ENCODE measurements at regions not wholly inside any gene's neighbourhood (a gene's known extent, or its start where the extent isn't known, plus 50 kb on each side); places are given as distances from the start of the nearest gene placed in this dataset.
"Not testable (repeated sequence)": the region's sequence is repeated elsewhere in the genome, so short reads cannot be mapped to it uniquely, and the experiment has no call there.

GRCh38 chr2:13197248-13197647 lies 480.5 kb downstream of the TRIB2 start:
- DNase-seq, result no peak
- H3K4me3 Mint-ChIP-seq, result no peak overlapping the region
- no peaks in the 10 kb centered on the region for H3K27me3 Mint-ChIP-seq
- intact Hi-C loops (cut with micrococcal nuclease), result no loop called here
- no peak overlapping the region for H3K27ac Mint-ChIP-seq
- H3K9me3 Mint-ChIP-seq, result no peaks in the 10 kb centered on the region
- H3K36me3 Mint-ChIP-seq (ENCODE audit: low read depth), result no peaks in the 10 kb centered on the region
- no peaks in the 10 kb centered on the region for H3K4me1 Mint-ChIP-seq

- Mint-ChIP-seq H3K27ac (no peak overlapping the region), H3K4me3 (no peak overlapping the region), H3K36me3 (ENCODE audit: low read depth) (no peaks in the 10 kb centered on the region), H3K9me3 (no peaks in the 10 kb centered on the region), H3K27me3 (no peaks in the 10 kb centered on the region), H3K4me1 (no peaks in the 10 kb centered on the region)
- intact Hi-C loops (cut with micrococcal nuclease), result no loop called here
- DNase-seq, result no peak
These were observed 485.2 kb downstream of the TRIB2 start for GRCh38 chr2:13201924-13202323.

GRCh38 chr2:13212115-13212514 lies 495.4 kb downstream of the TRIB2 start:
- Mint-ChIP-seq H3K4me1 (no peaks in the 10 kb centered on the region), H3K4me3 (no peak overlapping the region), H3K36me3 (ENCODE audit: low read depth) (no peaks in the 10 kb centered on the region), H3K27ac (no peak overlapping the region), H3K27me3 (no peaks in the 10 kb centered on the region), H3K9me3 (no peaks in the 10 kb centered on the region)
- intact Hi-C loops (cut with micrococcal nuclease), result no loop called here
- no peak for DNase-seq

- DNase-seq, result no peak
- Mint-ChIP-seq H3K4me1 (no peaks in the 10 kb centered on the region), H3K27me3 (no peaks in the 10 kb centered on the region), H3K27ac (no peak overlapping the region), H3K9me3 (no peaks in the 10 kb centered on the region), H3K36me3 (ENCODE audit: low read depth) (no peaks in the 10 kb centered on the region), H3K4me3 (no peak overlapping the region)
- intact Hi-C loops (cut with micrococcal nuclease), result no loop called here
These were observed 501.5 kb downstream of the TRIB2 start for GRCh38 chr2:13218205-13218604.

GRCh38 chr2:13227578-13227977 lies 510.8 kb downstream of the TRIB2 start:
- no peaks in the 10 kb centered on the region for H3K9me3 Mint-ChIP-seq
- no peaks in the 10 kb centered on the region for H3K27me3 Mint-ChIP-seq
- H3K4me3 Mint-ChIP-seq, result no peak overlapping the region
- intact Hi-C loops (cut with micrococcal nuclease), result no loop called here
- H3K36me3 Mint-ChIP-seq (ENCODE audit: low read depth), result no peaks in the 10 kb centered on the region
- no peaks in the 10 kb centered on the region for H3K4me1 Mint-ChIP-seq
- DNase-seq, result no peak
- no peak overlapping the region for H3K27ac Mint-ChIP-seq

GRCh38 chr2:13230221-13230620 lies 513.5 kb downstream of the TRIB2 start:
- Mint-ChIP-seq H3K36me3 (ENCODE audit: low read depth) (no peaks in the 10 kb centered on the region), H3K27ac (no peak overlapping the region), H3K4me1 (no peaks in the 10 kb centered on the region), H3K4me3 (no peak overlapping the region), H3K27me3 (no peaks in the 10 kb centered on the region), H3K9me3 (no peaks in the 10 kb centered on the region)
- intact Hi-C loops (cut with micrococcal nuclease), result no loop called here
- no peak for DNase-seq

- H3K4me1 Mint-ChIP-seq, result no peaks in the 10 kb centered on the region
- DNase-seq, result no peak
- no peaks in the 10 kb centered on the region for H3K27me3 Mint-ChIP-seq
- intact Hi-C loops (cut with micrococcal nuclease), result no loop called here
- no peaks in the 10 kb centered on the region for H3K36me3 Mint-ChIP-seq (ENCODE audit: low read depth)
- no peaks in the 10 kb centered on the region for H3K9me3 Mint-ChIP-seq
- no peak overlapping the region for H3K4me3 Mint-ChIP-seq
- H3K27ac Mint-ChIP-seq, result no peak overlapping the region
These were observed 523.3 kb downstream of the TRIB2 start for GRCh38 chr2:13240061-13240460.

- Mint-ChIP-seq H3K9me3 (no peaks in the 10 kb centered on the region), H3K4me1 (no peaks in the 10 kb centered on the region), H3K36me3 (ENCODE audit: low read depth) (no peaks in the 10 kb centered on the region), H3K4me3 (no peak overlapping the region), H3K27ac (no peak overlapping the region), H3K27me3 (no peaks in the 10 kb centered on the region)
- no peak for DNase-seq
- intact Hi-C loops (cut with micrococcal nuclease), result no loop called here
These were observed 524.2 kb downstream of the TRIB2 start for GRCh38 chr2:13240789-13241487.

GRCh38 chr2:13252615-13253014 lies 535.9 kb downstream of the TRIB2 start:
- no peak overlapping the region for H3K27ac Mint-ChIP-seq
- H3K27me3 Mint-ChIP-seq, result no peaks in the 10 kb centered on the region
- DNase-seq, result no peak
- H3K4me3 Mint-ChIP-seq, result no peak overlapping the region
- no peaks in the 10 kb centered on the region for H3K36me3 Mint-ChIP-seq (ENCODE audit: low read depth)
- intact Hi-C loops (cut with micrococcal nuclease), result no loop called here
- no peaks in the 10 kb centered on the region for H3K4me1 Mint-ChIP-seq
- no peaks in the 10 kb centered on the region for H3K9me3 Mint-ChIP-seq

- no peak overlapping the region for H3K27ac Mint-ChIP-seq
- H3K9me3 Mint-ChIP-seq, result no peaks in the 10 kb centered on the region
- intact Hi-C loops (cut with micrococcal nuclease), result no loop called here
- H3K4me1 Mint-ChIP-seq, result no peaks in the 10 kb centered on the region
- no peaks in the 10 kb centered on the region for H3K27me3 Mint-ChIP-seq
- H3K36me3 Mint-ChIP-seq (ENCODE audit: low read depth), result no peaks in the 10 kb centered on the region
- DNase-seq, result no peak
- H3K4me3 Mint-ChIP-seq, result no peak overlapping the region
These were observed 538.7 kb downstream of the TRIB2 start for GRCh38 chr2:13255485-13255884.

GRCh38 chr2:13260402-13260801 lies 543.7 kb downstream of the TRIB2 start:
- Mint-ChIP-seq H3K36me3 (ENCODE audit: low read depth) (no peaks in the 10 kb centered on the region), H3K9me3 (no peaks in the 10 kb centered on the region), H3K4me3 (no peak overlapping the region), H3K27ac (no peak overlapping the region), H3K27me3 (no peaks in the 10 kb centered on the region), H3K4me1 (no peaks in the 10 kb centered on the region)
- no peak for DNase-seq
- intact Hi-C loops (cut with micrococcal nuclease), result no loop called here

GRCh38 chr2:13266166-13266565 lies 549.4 kb downstream of the TRIB2 start:
- H3K9me3 Mint-ChIP-seq, result no peaks in the 10 kb centered on the region
- no peak overlapping the region for H3K4me3 Mint-ChIP-seq
- no peaks in the 10 kb centered on the region for H3K4me1 Mint-ChIP-seq
- H3K27ac Mint-ChIP-seq, result no peak overlapping the region
- DNase-seq, result no peak
- H3K27me3 Mint-ChIP-seq, result no peaks in the 10 kb centered on the region
- no peaks in the 10 kb centered on the region for H3K36me3 Mint-ChIP-seq (ENCODE audit: low read depth)
- intact Hi-C loops (cut with micrococcal nuclease), result no loop called here

GRCh38 chr2:13284688-13285087 lies 568.0 kb downstream of the TRIB2 start:
- intact Hi-C loops (cut with micrococcal nuclease), result no loop called here
- no peaks in the 10 kb centered on the region for H3K27me3 Mint-ChIP-seq
- H3K9me3 Mint-ChIP-seq, result no peaks in the 10 kb centered on the region
- no peak for DNase-seq
- no peak overlapping the region for H3K27ac Mint-ChIP-seq
- H3K36me3 Mint-ChIP-seq (ENCODE audit: low read depth), result no peaks in the 10 kb centered on the region
- no peak overlapping the region for H3K4me3 Mint-ChIP-seq
- no peaks in the 10 kb centered on the region for H3K4me1 Mint-ChIP-seq

GRCh38 chr2:13289310-13289709 lies 572.6 kb downstream of the TRIB2 start:
- Mint-ChIP-seq H3K9me3 (no peaks in the 10 kb centered on the region), H3K36me3 (ENCODE audit: low read depth) (no peaks in the 10 kb centered on the region), H3K4me1 (no peaks in the 10 kb centered on the region), H3K27me3 (no peaks in the 10 kb centered on the region), H3K4me3 (no peak overlapping the region), H3K27ac (no peak overlapping the region)
- DNase-seq, result no peak
- intact Hi-C loops (cut with micrococcal nuclease), result no loop called here

GRCh38 chr2:13308478-13308805 lies 591.7 kb downstream of the TRIB2 start:
- H3K27ac Mint-ChIP-seq; H3K27me3 Mint-ChIP-seq; H3K4me1 Mint-ChIP-seq; intact Hi-C loops (cut with micrococcal nuclease); DNase-seq; H3K36me3 Mint-ChIP-seq (ENCODE audit: low read depth); H3K9me3 Mint-ChIP-seq; H3K4me3 Mint-ChIP-seq: not testable (repeated sequence)
